ENCODE measurements at regions not wholly inside any gene's neighbourhood (a gene's known extent, or its start where the extent isn't known, plus 50 kb on each side); places are given as distances from the start of the nearest gene placed in this dataset.

DNA sequence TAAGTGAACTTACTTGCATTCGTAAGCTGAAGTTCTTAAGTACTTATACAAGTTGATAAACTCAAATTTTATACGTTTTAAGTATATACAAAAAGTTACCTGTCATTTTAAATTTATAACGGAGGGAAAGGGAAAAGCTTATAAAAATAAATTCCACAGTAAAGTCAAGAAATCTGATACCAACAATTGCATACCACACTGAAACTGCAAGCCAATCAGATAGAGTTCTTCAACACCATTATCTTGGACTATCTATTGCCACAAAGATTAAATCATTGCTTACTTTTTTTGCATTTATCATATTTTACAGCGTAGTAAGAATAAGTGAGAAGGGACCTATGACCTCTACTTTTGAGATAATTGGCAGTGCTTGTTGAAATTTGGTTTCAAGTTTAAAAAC, 386.7 kb downstream of the TFAP2A start:
- TF ChIP-seq, protein P1, sequence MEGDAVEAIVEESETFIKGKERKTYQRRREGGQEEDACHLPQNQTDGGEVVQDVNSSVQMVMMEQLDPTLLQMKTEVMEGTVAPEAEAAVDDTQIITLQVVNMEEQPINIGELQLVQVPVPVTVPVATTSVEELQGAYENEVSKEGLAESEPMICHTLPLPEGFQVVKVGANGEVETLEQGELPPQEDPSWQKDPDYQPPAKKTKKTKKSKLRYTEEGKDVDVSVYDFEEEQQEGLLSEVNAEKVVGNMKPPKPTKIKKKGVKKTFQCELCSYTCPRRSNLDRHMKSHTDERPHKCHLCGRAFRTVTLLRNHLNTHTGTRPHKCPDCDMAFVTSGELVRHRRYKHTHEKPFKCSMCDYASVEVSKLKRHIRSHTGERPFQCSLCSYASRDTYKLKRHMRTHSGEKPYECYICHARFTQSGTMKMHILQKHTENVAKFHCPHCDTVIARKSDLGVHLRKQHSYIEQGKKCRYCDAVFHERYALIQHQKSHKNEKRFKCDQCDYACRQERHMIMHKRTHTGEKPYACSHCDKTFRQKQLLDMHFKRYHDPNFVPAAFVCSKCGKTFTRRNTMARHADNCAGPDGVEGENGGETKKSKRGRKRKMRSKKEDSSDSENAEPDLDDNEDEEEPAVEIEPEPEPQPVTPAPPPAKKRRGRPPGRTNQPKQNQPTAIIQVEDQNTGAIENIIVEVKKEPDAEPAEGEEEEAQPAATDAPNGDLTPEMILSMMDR (conservative IDR thresholded peaks at IDR 0.05; ENCODE audit: low read depth, low read length), result no peak
- TF ChIP-seq RCOR1 (IDR thresholded peaks at IDR 0.05; ENCODE audit: insufficient replicate concordance, low read length) (no peak), CHD1 (IDR thresholded peaks at IDR 0.05; ENCODE audit: low read depth, low read length) (no peak), RFX5 (IDR thresholded peaks at IDR 0.05; ENCODE audit: low read depth, low read length) (no peak), MXI1 (IDR thresholded peaks at IDR 0.05; ENCODE audit: borderline replicate concordance, low read depth, low read length) (no peak), RAD21 (IDR thresholded peaks at IDR 0.05; ENCODE audit: low read length) (no peak), FOS (IDR thresholded peaks at IDR 0.05; ENCODE audit: low read depth, low read length) (no peak), BHLHE40 (IDR thresholded peaks at IDR 0.05; ENCODE audit: low read depth, low read length) (no peak), POLR2A (IDR thresholded peaks at IDR 0.05; ENCODE audit: low read depth, low read length) (no peak), SMC3 (IDR thresholded peaks at IDR 0.05; ENCODE audit: low read depth, low read length) (no peak), CEBPB (IDR thresholded peaks at IDR 0.05; ENCODE audit: low read depth, low read length) (no peak), MAZ (IDR thresholded peaks at IDR 0.05; ENCODE audit: borderline replicate concordance, low read depth, low read length) (no peak)
- TF ChIP-seq, protein P2, sequence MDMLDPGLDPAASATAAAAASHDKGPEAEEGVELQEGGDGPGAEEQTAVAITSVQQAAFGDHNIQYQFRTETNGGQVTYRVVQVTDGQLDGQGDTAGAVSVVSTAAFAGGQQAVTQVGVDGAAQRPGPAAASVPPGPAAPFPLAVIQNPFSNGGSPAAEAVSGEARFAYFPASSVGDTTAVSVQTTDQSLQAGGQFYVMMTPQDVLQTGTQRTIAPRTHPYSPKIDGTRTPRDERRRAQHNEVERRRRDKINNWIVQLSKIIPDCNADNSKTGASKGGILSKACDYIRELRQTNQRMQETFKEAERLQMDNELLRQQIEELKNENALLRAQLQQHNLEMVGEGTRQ (IDR thresholded peaks at IDR 0.05; ENCODE audit: low read depth, low read length), result no peak
